HepG2 (cell line): ENCODE measurements at regions not wholly inside any gene's neighbourhood (a gene's known extent, or its start where the extent isn't known, plus 50 kb on each side); places are given as distances from the start of the nearest gene placed in this dataset.

ENCODE experiments used
- ATAC-seq: fragments of 200-7000 bp; cut with Tn5 transposase; 3 replicates; pipeline ENCODE4 v1.9.1; 2020; ENCODE audit warnings: mild to moderate bottlenecking, moderate library complexity
- BruUV-seq: library from RNA; stranded (reverse); fragments of 400-500 nt; replicated peaks from 2 replicates; lab custom pipeline; 2021; lab: Mats Ljungman, UMichigan
- CTCF ChIA-PET: fragments of 300-600 bp; formaldehyde crosslinking; extraction: SDS; loops from one replicate; lab custom pipeline; 2021; ENCODE audit warnings: low total read pairs, inconsistent platforms, low intra/inter-chr PET ratio; lab: Yijun Ruan, JAX
- POLR2A ChIA-PET: fragments of 350-600 bp; sonication (Branson Sonifier 250); formaldehyde crosslinking; loops from one replicate; lab custom pipeline; 2020; ENCODE audit warnings: antibody characterized with exemption, inconsistent platforms; lab: Yijun Ruan, JAX
- DNase-seq: peaks from one replicate; pipeline ENCODE4 v3.0.0-alpha.2; 2015; ENCODE audit warnings: low spot score
- FAIRE-seq: peaks from 3 replicates; lab custom pipeline; 2011; peaks lifted over from hg19 to GRCh38; lab: Jason Lieb, UNC
- H2AFZ ChIP-seq: one replicate; pipeline ENCODE4 v1.6.1; 2011; ENCODE audit warnings: low read length, inconsistent platforms
- H3K27ac ChIP-seq: fragments of 300-600 bp; 3 replicates; pipeline ENCODE4 v1.8.0; 2011; ENCODE audit warnings: mixed run types, mild to moderate bottlenecking, mixed read lengths, low read length, inconsistent platforms; ENCODE audit not compliant: insufficient read depth; ENCODE audit errors: extremely low read length
- H3K27me3 ChIP-seq, 2 experiments: fragments of 200-600 bp in 1 of 2; 2 replicates in 1 of 2; 3 replicates in 1 of 2; pipeline versions ENCODE4 v1.6.0 to v1.8.0; 2011; ENCODE audit warnings: low read length in 2 of 2, mild to moderate bottlenecking in 2 of 2, moderate library complexity in 2 of 2, inconsistent platforms in 1 of 2; ENCODE audit not compliant: insufficient read depth in 2 of 2, control insufficient read depth in 1 of 2
- H3K36me3 ChIP-seq, 2 experiments: fragments of 200-600 bp in 1 of 2; replicated peaks in 1 of 2; 2 replicates in 1 of 2; 3 replicates in 1 of 2; pipeline versions ENCODE4 v1.5.1 to v1.8.0; 2011; ENCODE audit warnings: low read length in 2 of 2, inconsistent platforms in 1 of 2; ENCODE audit not compliant: insufficient read depth in 2 of 2, control insufficient read depth in 1 of 2
- H3K4me1 ChIP-seq: 2 replicates; pipeline ENCODE4 v1.5.1; 2012; ENCODE audit warnings: low read length, inconsistent platforms; ENCODE audit not compliant: insufficient read depth
- H3K4me2 ChIP-seq: 2 replicates; pipeline ENCODE4 v1.6.0; 2011; ENCODE audit warnings: low read depth, low read length, inconsistent platforms
- H3K4me3 ChIP-seq, 3 experiments: fragments of 200-600 bp in 1 of 3; sonication (generic), shearing (Covaris generic) in 1 of 3; replicated peaks in 1 of 3; 2 replicates each; pipeline ENCODE4 v1.5.1; 2011 to 2016; ENCODE audit warnings: low read length in 3 of 3, inconsistent platforms in 2 of 3, low read depth in 2 of 3, mild to moderate bottlenecking in 2 of 3, control low read depth in 1 of 3, mixed read lengths in 1 of 3; ENCODE audit not compliant: insufficient read depth in 1 of 3
- H3K79me2 ChIP-seq: one replicate; pipeline ENCODE4 v1.6.1; 2011; ENCODE audit warnings: low read length, inconsistent platforms; ENCODE audit not compliant: insufficient read depth
- H3K9ac ChIP-seq: 2 replicates; pipeline ENCODE4 v1.6.0; 2011; ENCODE audit warnings: mild to moderate bottlenecking, low read depth, low read length, inconsistent platforms; ENCODE audit not compliant: insufficient read depth
- H3K9me3 ChIP-seq: 2 replicates; pipeline ENCODE4 v1.5.1; 2012; ENCODE audit warnings: mild to moderate bottlenecking, low read length
- H4K20me1 ChIP-seq: 2 replicates; pipeline ENCODE4 v1.6.0; 2011; ENCODE audit warnings: inconsistent platforms, mild to moderate bottlenecking, low read length, moderate library complexity; ENCODE audit not compliant: insufficient read depth
- ATF6 ChIP-seq: sonication (generic); formaldehyde crosslinking; conservative IDR thresholded peaks from 2 replicates; pipeline ENCODE4 v1.4.0; 2020; ENCODE audit warnings: missing genetic modification reagents
- IKZF1 ChIP-seq: fragments of 450-650 bp; IDR thresholded peaks from 2 replicates; pipeline ENCODE4 v1.7.1; 2016
- KLF9 ChIP-seq: IDR thresholded peaks from 2 replicates; pipeline ENCODE4 v1.6.1; 2016; ENCODE audit warnings: low read depth
- RBM22 ChIP-seq: fragments of 200-400 bp; formaldehyde crosslinking; optimal IDR thresholded peaks from 2 replicates; pipeline ENCODE3; 2017; ENCODE audit warnings: mild to moderate bottlenecking, low read length, moderate library complexity
- ZMYM4 ChIP-seq: sonication (generic); formaldehyde crosslinking; IDR thresholded peaks from 2 replicates; pipeline ENCODE4 v1.8.1; 2023; ENCODE audit warnings: mild to moderate bottlenecking, missing genetic modification reagents
- ZNF382 ChIP-seq: sonication (generic); formaldehyde crosslinking; IDR thresholded peaks from 2 replicates; pipeline ENCODE4 v1.5.0; 2020; ENCODE audit warnings: missing genetic modification reagents, mild to moderate bottlenecking, borderline replicate concordance
- ZNF496 ChIP-seq: sonication (generic); formaldehyde crosslinking; IDR thresholded peaks from 2 replicates; pipeline ENCODE4 v1.8.1; 2023; ENCODE audit warnings: mild to moderate bottlenecking, moderate library complexity, missing genetic modification reagents; ENCODE audit not compliant: insufficient replicate concordance
- ZNF513 ChIP-seq: sonication (generic); formaldehyde crosslinking; conservative IDR thresholded peaks from 2 replicates; pipeline ENCODE4 v1.5.0; 2020; ENCODE audit warnings: missing genetic modification reagents
- WGBS: methylation state at CpG from one replicate; pipeline ENCODE4 v1.1.6; 2017; ENCODE audit warnings: low lambda C conversion rate; 5-methylcytosine and 5-hydroxymethylcytosine counted together
- in situ Hi-C: cut with HindIII; loops from 2 replicates; pipeline ENCODE4 v1.10.0; 2017; ENCODE audit warnings: low pct_unique_long_range_greater_than_20kb; ENCODE audit not compliant: extremely low pct_ligation_motif_present
- intact Hi-C: fragments of 100-400 bp; cut with micrococcal nuclease; formaldehyde crosslinking; loops from one replicate; pipeline ENCODE4 v1.10.0; 2022; ENCODE audit not compliant: unreplicated experiment

- H3K9me3 ChIP-seq = no peaks in the 10 kb centered on the region
- POLR2A ChIA-PET = no interaction called here
- H3K4me1 ChIP-seq = no peaks in the 10 kb centered on the region
- ATAC-seq (no peak), DNase-seq (no peak), FAIRE-seq (no peak)
- no peaks in the 10 kb centered on the region for H3K79me2 ChIP-seq
- H3K36me3 ChIP-seq = no peaks in the 10 kb centered on the region
- in situ Hi-C loops (no loop called here), intact Hi-C loops (no loop called here)
- H3K4me3 ChIP-seq = no peak overlapping the region
- no peak overlapping the region for H3K27ac ChIP-seq
- no peak overlapping the region for H3K4me2 ChIP-seq
- no peaks in the 10 kb centered on the region for H3K27me3 ChIP-seq
- TF ChIP-seq ATF6 (CRISPR knock-in tag) (no peak), RBM22 (no peak)
- H3K9ac ChIP-seq = no peak overlapping the region
- no TSS peak for BruUV-seq
- H2AFZ ChIP-seq = no peak overlapping the region
- 0% methylated on average over 1 of the region's 6 CpGs for WGBS
- CTCF ChIA-PET = no interaction called here
- no peaks in the 10 kb centered on the region for H4K20me1 ChIP-seq
These were observed 864.0 kb downstream of the KCNT2 start for GRCh38 chr1:195744256-195744655.

- in situ Hi-C loops = no loop called here
- Histone ChIP-seq H3K27ac (no peak overlapping the region), H3K9me3 (no peaks in the 10 kb centered on the region), H3K27me3 (no peaks in the 10 kb centered on the region), H2AFZ (no peak overlapping the region), H3K4me2 (no peak overlapping the region), H3K4me1 (no peaks in the 10 kb centered on the region), H4K20me1 (no peaks in the 10 kb centered on the region), H3K4me3 (no peak overlapping the region), H3K36me3 (no peaks in the 10 kb centered on the region), H3K79me2 (no peaks in the 10 kb centered on the region), H3K9ac (no peak overlapping the region)
- no peak for DNase-seq
- ChIA-PET CTCF (no interaction called here), POLR2A (no interaction called here)
- WGBS = 0% methylated on average over 1 of the region's 1 CpG
- ATAC-seq = no peak
- TF ChIP-seq IKZF1 (no peak), KLF9 (CRISPR knock-in tag) (no peak), ZNF382 (CRISPR knock-in tag) (no peak), ZNF496 (CRISPR knock-in tag) (no peak), ZMYM4 (CRISPR knock-in tag) (no peak), ZNF513 (CRISPR knock-in tag) (no peak)
- BruUV-seq = no TSS peak
- intact Hi-C loops = no loop called here
- FAIRE-seq = no peak
These were observed 867.4 kb downstream of the KCNT2 start for GRCh38 chr1:195740862-195741261.
